Stimulated activated CD4-positive, alpha-beta T cell treated with anti-CD3 and anti-CD28 coated beads, Interleukin-15, amount 100 ng/mL, for 1 hour (primary cell): ENCODE measurements at regions not wholly inside any gene's neighbourhood (a gene's known extent, or its start where the extent isn't known, plus 50 kb on each side); places are given as distances from the start of the nearest gene placed in this dataset.
"Not testable (repeated sequence)": the region's sequence is repeated elsewhere in the genome, so short reads cannot be mapped to it uniquely, and the experiment has no call there.

ENCODE experiments used
- DNase-seq, 2 donors: peaks; one replicate each; pipeline ENCODE4 v3.0.0-alpha.2; 2020; ENCODE audit warnings: low read depth in 1 of 2, low spot score in 1 of 2

DNA sequence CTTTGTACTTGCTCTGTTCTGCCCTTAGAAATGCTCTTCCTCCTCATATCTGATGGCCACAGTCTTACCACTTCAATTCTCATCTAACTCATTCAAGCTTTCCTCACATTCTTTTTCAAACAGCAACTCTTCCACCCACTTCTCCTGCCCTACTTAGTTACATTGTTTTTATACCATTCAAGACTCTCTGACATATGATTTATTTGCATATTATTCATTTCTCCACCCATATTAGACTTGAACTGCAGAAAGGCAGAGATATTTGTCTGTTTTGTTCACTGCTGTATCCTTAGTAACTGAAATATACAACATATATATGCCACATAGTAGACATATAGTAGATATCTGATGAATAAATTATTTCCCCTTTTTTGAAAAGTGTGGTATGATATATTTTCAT, 95.5 kb upstream of the DCN start:
- DNase-seq: no peak

DNA sequence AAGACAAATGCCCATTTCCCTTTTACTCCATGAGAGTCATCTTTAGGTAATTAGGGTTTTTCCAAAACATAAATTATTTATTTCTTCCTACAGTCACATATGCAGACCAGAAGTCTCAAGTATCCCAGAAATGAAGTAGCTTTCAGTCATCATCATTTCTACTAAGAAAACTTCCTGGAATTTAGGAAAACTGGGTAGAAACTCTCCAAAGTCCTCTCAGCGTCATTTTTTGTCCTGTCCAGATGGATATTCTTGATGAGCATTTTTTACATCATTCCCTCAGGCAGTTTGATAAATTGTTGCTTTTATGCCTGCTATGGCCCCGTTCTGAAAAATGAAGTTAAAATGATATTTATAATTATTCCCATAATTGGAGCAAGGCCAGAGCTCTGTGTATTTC, 93.9 kb upstream of the DCN start:
- no peak for DNase-seq

GRCh38 chr12:91275321-91275720, 92.7 kb upstream of the DCN start:
- no peak for DNase-seq

DNA sequence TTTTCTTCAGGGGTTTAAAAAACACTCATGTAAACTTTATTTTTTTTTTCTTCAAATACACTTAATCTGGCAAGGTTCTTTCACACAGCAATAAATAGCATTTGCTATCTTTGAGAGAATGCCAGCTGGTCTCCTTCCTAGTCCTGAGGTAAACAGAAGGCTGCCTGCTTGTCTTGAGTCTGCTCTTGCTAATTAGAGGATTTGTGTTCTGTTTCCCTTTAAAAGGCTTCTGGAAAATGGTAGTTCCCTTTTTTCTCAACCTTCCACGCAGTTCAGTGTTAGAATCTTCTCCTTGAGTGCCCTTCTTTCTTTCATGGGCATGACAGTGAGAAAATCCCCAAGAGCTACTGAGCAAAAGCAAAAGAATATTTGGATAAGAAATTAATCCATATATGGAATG, 92.3 kb upstream of the DCN start:
- no peak for DNase-seq

GRCh38 chr12:91273560-91273959, 90.9 kb upstream of the DCN start:
- no peak for DNase-seq

- no peak for DNase-seq
Measured at GRCh38 chr12:91272461-91273063, 89.9 kb upstream of the DCN start.

GRCh38 chr12:91271185-91271584, 88.6 kb upstream of the DCN start:
- no peak for DNase-seq

DNA sequence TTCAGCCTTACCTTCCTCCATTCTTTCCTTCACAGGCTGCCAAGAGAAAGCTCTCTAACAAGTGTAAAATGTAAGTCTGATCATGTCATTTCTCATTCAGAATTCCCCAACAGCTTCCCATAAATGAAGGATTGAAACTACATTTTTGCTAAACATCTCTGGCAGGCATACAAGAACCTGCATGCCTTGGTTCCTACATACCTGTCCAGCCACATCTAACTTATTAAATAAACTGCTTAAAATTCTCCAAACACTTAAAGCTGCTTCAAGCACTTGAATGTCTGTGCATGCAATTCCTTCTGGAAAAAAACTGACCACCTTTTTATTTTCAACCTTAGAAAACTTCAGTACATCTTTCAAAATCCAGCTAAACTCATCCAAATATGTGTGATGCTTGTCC, 84.4 kb upstream of the DCN start:
- DNase-seq: no peak

DNA sequence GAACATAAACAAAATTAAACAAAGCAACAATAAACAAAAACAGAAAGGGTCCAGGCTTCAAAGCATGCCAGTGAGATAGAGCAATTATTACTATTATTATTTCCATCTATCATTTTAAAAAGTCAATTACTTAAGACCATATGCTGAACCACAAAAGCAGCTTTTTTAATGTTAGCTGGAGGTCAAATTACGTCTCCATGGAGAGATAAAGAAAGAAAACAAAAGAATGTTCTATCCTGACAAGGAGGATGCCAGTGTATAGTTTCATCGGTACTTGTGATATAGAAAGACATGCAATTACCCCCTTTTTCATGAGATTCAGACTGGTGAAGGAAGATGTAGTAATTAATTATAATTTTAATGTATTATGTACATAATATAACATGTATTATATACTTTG, 81.6 kb upstream of the DCN start:
- no peak for DNase-seq

DNA sequence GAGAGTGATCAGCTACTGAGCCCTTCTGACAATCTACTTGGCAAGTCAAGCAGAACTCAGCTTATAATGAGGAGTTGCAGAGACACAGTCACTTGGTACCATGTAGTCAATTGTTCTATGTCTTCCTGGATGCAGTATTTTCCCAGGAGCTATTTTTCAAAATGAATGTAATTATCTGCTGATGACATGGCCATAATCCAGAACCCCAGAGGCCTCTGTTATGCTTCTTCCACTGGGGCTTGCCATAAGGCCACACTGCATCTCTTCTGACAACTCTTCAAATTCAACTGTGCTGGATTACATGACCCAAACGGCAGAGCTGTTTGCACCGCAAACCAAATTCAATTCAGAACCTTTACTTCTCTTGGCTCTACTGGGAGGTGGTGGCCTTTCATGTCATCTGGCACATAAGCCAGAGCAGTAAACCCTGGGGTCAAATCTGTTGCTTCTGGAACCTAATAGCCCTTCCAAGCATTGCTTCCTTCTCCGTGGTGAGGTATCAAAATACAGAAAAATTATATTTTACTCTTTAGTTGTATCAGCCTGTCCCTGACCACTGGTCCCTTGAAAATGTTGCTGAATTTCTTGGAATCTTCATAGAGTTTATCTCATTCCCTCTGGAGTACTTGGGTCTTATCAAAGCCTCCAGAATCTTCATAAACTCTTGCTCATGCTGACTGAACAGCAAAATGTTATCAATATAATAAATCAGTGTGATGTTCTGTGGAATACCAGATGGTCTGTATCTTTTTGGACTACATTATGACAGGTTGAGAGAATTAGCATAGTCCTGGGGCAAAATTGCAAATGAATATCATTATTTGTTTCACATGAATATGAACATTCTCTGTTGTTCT, 79.4 kb upstream of the DCN start:
- DNase-seq: no peak

DNA sequence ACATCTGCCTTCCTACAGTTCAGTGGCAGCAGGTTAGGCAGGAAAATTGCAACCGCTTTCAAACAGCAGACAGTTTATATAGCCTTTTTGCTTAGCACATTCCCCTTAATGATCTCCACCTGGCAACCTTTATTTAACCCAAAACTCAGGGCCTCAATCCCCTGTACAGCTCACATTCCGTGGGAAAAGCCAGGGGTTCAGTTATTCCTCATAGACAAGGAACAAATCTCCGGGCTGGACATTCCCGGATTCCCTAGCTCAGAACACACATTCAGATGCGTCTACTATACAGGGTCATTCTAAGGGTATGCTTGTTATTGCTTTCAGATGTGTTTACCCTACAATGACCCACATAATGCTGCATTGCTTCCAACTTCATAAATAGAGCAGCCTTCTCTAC, 73.8 kb upstream of the DCN start:
- no peak for DNase-seq

DNA sequence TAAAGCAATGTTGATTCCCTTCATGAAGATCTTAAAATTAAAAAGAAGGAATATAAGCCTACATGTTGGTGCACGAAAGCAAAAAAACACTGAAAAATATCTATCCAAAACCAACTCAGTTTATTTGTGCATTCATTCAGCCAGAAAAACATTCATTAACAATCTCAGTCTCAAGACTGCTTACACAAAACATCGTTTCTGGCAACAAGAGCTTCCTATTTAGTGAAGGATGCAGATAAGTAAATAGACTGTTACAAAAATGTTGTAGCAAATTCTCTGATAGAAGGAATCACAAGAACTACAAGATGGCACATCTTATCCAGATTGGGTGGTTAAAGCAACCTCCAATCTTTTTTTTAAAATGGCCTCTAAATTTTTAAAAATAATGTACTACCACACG, 69.7 kb upstream of the DCN start:
- no peak for DNase-seq

- DNase-seq: no peak
Measured at GRCh38 chr12:91250273-91250665, 67.7 kb upstream of the DCN start.

- no peak for DNase-seq
Measured at GRCh38 chr12:91249518-91250272, 67.1 kb upstream of the DCN start.

- DNase-seq: no peak
Measured at GRCh38 chr12:91249054-91249453, 66.4 kb upstream of the DCN start.

- not testable (repeated sequence) for DNase-seq
Measured at GRCh38 chr12:91243177-91243576, 60.6 kb upstream of the DCN start.

DNA sequence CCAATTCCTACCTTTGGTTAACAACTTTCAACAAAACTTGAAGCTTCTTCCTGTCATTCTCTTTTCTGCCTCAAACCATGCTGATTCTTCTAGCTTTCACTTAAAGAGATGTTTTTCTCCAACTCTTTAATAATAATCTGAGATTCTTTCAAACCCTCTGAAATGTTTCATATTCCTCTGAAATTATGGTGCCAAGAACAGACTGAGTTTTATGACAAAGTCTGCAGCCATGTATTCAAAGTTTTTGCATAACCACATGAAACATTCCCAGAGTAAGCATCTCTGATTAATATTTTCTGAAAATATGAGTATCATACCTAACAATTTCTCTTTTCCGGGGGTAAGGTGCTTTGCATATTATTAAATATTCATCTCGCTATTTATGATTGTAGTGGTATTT, 59.1 kb upstream of the DCN start:
- DNase-seq: no peak

GRCh38 chr12:91240386-91241095, 57.9 kb upstream of the DCN start:
- DNase-seq: no peak

- DNase-seq: no peak
Measured at GRCh38 chr12:91239481-91239880, 56.9 kb upstream of the DCN start.
